Fibroblast of lung (primary cell): ENCODE measurements at regions not wholly inside any gene's neighbourhood (a gene's known extent, or its start where the extent isn't known, plus 50 kb on each side); places are given as distances from the start of the nearest gene placed in this dataset.

Experiments
- CTCF ChIP-seq, 2 donors: IDR thresholded peaks in 1 of 2; conservative IDR thresholded peaks in 1 of 2; 1 replicate in 1 of 2; 2 replicates in 1 of 2; pipeline ENCODE4 v1.5.1; 2011 to 2012; ENCODE audit warnings: low read length in 2 of 2, control low read depth in 1 of 2, inconsistent platforms in 1 of 2, low read depth in 1 of 2, mild to moderate bottlenecking in 1 of 2
- EZH2 ChIP-seq: IDR thresholded peaks from 2 replicates; pipeline ENCODE4 v1.5.1; 2012; ENCODE audit warnings: low read length, control low read depth, mild to moderate bottlenecking; ENCODE audit errors: missing control alignments

GRCh38 chr6:104022126-104022525 lies 837.6 kb downstream of the HACE1 start:
- TF ChIP-seq EZH2 (no peak), CTCF (conservative IDR thresholded peaks at IDR 0.05 in 1 of 2, IDR thresholded peaks at IDR 0.05 in 1 of 2; ENCODE audit: low read depth in 1 of 2, low read length in 2 of 2) (no peak)
